WI38 (cell line): ENCODE measurements at regions not wholly inside any gene's neighbourhood (a gene's known extent, or its start where the extent isn't known, plus 50 kb on each side); places are given as distances from the start of the nearest gene placed in this dataset.

Source experiments
- H3K4me3 ChIP-seq: 2 replicates; pipeline ENCODE4 v1.5.1; 2011; ENCODE audit warnings: low read depth, mild to moderate bottlenecking, control low read depth, low read length
- CTCF ChIP-seq: IDR thresholded peaks from 2 replicates; pipeline ENCODE4 v1.5.1; 2012; ENCODE audit warnings: low read depth, mild to moderate bottlenecking, control low read depth, low read length

DNA sequence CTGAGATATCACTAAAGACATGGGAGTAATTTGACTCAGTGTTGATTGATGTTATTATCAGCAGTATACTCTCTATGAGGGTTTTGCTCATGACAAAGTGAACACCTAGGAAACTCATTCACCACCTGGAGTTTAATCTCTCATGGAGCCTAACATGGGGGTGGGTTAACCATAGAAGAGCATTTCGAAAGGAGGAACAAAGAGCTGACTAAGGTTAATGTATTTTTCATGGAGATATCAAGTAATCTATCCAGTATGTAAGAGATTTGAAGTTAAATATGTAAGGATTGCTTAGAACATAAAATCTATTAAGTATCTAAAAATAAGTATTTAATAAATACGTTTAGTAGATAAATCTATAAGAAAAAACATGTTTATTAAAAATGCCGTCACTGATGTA, 917.8 kb downstream of the EPHA4 start:
- TF ChIP-seq CTCF = no peak
- no peak overlapping the region for H3K4me3 ChIP-seq

DNA sequence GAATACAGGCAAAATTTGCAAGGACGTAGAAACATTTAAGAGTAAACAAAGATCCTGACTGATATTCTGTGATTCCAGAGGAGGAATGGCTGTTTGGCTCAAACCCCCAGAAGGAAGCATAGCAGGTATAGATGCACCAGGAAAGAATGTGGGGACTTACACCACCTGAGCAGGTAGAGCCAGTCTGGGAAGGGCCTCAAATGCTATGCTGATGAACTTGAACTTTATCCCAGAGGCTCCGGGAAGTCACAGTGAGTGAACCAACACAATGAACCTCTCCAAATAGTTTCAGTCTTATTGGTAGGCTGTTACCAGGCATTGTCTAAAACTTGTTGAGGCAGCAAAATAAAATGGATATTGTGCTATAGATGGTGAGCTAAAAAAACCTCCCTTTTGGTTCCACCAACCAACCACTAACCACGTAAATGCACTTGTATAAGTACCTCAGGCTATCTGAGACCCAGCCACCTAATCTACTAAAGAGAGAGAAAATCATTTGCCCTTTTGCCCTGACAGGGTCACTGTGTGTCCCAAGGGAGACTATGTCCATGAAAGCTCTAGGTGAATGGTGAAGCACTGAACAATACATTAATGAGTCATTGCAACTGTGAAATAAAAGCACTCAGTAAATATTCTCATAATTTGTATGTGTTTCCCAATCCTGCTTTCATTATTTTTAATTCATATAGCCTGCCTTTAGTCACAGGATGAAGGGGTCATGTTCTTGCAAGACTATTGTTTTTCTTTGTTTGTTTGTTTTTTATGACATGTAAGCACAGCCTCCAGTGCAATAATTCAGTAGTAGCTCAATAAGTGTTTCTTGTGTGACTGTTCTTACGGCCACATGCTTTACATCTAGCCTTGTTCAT, 911.6 kb downstream of the EPHA4 start:
- H3K4me3 ChIP-seq = no peak overlapping the region
- no peak for TF ChIP-seq CTCF

DNA sequence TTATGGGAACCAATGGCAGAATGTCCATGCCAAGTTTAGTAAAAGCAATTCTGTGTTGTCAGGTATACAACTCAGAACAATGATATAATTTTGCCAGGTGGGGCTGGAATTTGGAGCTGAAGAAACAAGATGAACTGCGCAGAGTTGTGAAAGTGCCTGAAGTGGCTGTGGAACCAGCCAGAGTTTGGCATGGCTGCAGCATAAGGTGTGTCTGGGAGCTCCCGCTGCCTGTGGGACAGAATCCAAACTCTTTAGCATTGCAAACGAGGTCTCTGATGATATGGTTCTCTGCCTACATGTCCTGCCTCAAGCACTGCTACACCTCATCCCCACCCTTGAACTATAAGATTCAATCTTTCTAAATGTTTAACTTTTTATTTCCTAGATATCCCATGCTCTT, 909.7 kb downstream of the EPHA4 start:
- TF ChIP-seq CTCF = no peak

DNA sequence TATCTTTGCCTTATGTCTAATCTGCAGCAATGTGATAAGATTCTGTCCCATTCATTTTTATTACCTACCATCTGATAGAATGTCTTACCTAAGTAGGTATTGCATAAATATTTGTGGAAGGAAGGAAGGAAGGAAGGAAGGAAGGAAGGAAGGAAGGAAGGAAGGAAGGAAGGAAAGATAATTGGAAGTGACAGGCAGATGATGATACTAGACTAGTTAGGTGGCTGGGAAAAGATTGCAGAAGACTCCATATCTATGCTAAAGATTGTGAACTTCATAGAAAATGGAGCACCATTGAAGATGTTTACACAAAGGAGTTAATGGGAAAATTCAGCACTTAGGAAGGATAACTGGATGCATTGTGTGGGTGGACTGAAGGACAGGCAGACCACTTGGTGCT, 909.0 kb downstream of the EPHA4 start:
- TF ChIP-seq CTCF = no peak
- H3K4me3 ChIP-seq = no peak overlapping the region

More for the DNA sequence above, 909.7 kb downstream of the EPHA4 start:
- H3K4me3 ChIP-seq = no peak overlapping the region

DNA sequence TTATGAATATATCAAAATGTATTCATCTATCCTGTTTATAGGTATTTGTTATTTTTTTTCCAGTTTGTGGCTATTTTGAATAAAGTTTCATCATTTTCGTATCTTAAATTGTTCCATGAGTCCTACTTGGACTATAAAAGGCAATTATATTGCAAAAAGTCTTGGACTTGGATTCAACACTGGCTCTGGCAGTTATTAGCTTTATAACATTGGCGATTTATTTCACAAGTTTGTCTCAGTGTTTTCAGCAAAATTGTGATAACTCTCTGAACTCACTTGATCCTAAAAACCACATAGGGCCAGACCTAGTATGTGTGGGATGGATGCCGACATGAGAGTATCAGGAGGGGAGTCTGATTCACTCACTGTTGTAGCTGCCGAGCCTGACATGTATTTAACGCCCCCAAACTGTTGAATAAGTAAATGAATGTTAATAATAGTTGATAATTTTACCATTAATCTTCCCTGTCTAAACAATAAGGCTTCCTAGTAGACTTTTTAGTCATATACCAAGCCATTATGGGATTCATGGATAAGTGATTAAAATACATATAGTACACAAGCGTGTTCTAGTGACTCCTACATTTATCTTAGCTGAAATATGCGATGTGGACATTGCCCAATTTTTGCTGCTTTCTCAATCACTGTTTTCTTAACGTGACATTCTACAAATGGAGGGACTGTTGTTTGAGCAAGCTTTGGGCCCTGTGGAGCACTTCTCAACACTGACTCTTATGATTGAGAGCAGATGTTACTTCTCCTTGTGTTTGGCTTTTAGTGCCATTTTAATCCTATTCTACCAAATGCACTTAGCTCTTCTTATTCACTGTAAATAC, 907.6 kb downstream of the EPHA4 start:
- no peak overlapping the region for H3K4me3 ChIP-seq
- TF ChIP-seq CTCF = no peak

GRCh38 chr2:220665108-220665471, 907.0 kb downstream of the EPHA4 start:
- H3K4me3 ChIP-seq = no peak overlapping the region
- no peak for TF ChIP-seq CTCF

GRCh38 chr2:220669324-220669723, 902.8 kb downstream of the EPHA4 start:
- no peak overlapping the region for H3K4me3 ChIP-seq
- TF ChIP-seq CTCF = no peak
